HG03095 (cell line): ENCODE measurements at regions not wholly inside any gene's neighbourhood (a gene's known extent, or its start where the extent isn't known, plus 50 kb on each side); places are given as distances from the start of the nearest gene placed in this dataset.

Source experiments
- ATAC-seq: cut with Tn5 transposase; IDR thresholded peaks from one replicate; pipeline ENCODE4 v1.9.1; 2021; ENCODE audit warnings: moderate library complexity; ENCODE audit not compliant: unreplicated experiment

GRCh38 chr6:92184933-92185332, 1234.4 kb downstream of the EPHA7 start:
- ATAC-seq: no peak

GRCh38 chr6:92181347-92181746, 1238.0 kb downstream of the EPHA7 start:
- no peak for ATAC-seq

- ATAC-seq: no peak
Observed at GRCh38 chr6:92180090-92180489, 1239.3 kb downstream of the EPHA7 start.

GRCh38 chr6:92176666-92177065, 1242.7 kb downstream of the EPHA7 start:
- ATAC-seq: no peak

- ATAC-seq: no peak
Observed at GRCh38 chr6:92174398-92175073, 1244.8 kb downstream of the EPHA7 start.

- no peak for ATAC-seq
Observed at GRCh38 chr6:92169506-92169905, 1249.9 kb downstream of the EPHA7 start.

GRCh38 chr6:92166666-92167065, 1252.7 kb downstream of the EPHA7 start:
- ATAC-seq: no peak

- ATAC-seq: no peak
Observed at GRCh38 chr6:92161953-92162352, 1257.4 kb downstream of the EPHA7 start.

- no peak for ATAC-seq
Observed at GRCh38 chr6:92160226-92160625, 1259.1 kb downstream of the EPHA7 start.

- no peak for ATAC-seq
Observed at GRCh38 chr6:92159046-92159445, 1260.3 kb downstream of the EPHA7 start.

GRCh38 chr6:92150553-92150952, 1268.8 kb downstream of the EPHA7 start:
- no peak for ATAC-seq

- ATAC-seq: no peak
Observed at GRCh38 chr6:92147246-92147645, 1272.1 kb downstream of the EPHA7 start.

- ATAC-seq: no peak
Observed at GRCh38 chr6:92139601-92140000, 1279.8 kb downstream of the EPHA7 start.

GRCh38 chr6:92132957-92133356, 1286.4 kb downstream of the EPHA7 start:
- ATAC-seq: no peak

- no peak for ATAC-seq
Observed at GRCh38 chr6:92132457-92132856, 1286.9 kb downstream of the EPHA7 start.

GRCh38 chr6:92130944-92131343, 1288.4 kb downstream of the EPHA7 start:
- no peak for ATAC-seq

GRCh38 chr6:92126983-92127382, 1292.4 kb downstream of the EPHA7 start:
- no peak for ATAC-seq

GRCh38 chr6:92126088-92126487, 1293.3 kb downstream of the EPHA7 start:
- ATAC-seq: no peak

GRCh38 chr6:92125681-92126080, 1293.7 kb downstream of the EPHA7 start:
- ATAC-seq: no peak

- no peak for ATAC-seq
Observed at GRCh38 chr6:92124200-92124651, 1295.1 kb downstream of the EPHA7 start.

GRCh38 chr6:92122746-92123145, 1296.6 kb downstream of the EPHA7 start:
- no peak for ATAC-seq

- no peak for ATAC-seq
Observed at GRCh38 chr6:92121228-92121627, 1298.1 kb downstream of the EPHA7 start.

- no peak for ATAC-seq
Observed at GRCh38 chr6:92117800-92118199, 1301.6 kb downstream of the EPHA7 start.
